Erythroblast (primary cell): ENCODE measurements at regions not wholly inside any gene's neighbourhood (a gene's known extent, or its start where the extent isn't known, plus 50 kb on each side); places are given as distances from the start of the nearest gene placed in this dataset.
"Not testable (repeated sequence)": the region's sequence is repeated elsewhere in the genome, so short reads cannot be mapped to it uniquely, and the experiment has no call there.

ENCODE experiments used
- DNase-seq, 2 experiments: peaks; one replicate each; lab custom pipeline; 2025; lab: John Stamatoyannopoulos, UW
- GATA1 ChIP-seq: IDR thresholded peaks from 2 replicates; pipeline ENCODE4 v1.6.1; 2011; ENCODE audit warnings: low read depth, mild to moderate bottlenecking, control low read depth, low read length, moderate library complexity
- POLR2A ChIP-seq: IDR thresholded peaks from 2 replicates; pipeline ENCODE4 v1.6.1; 2011; ENCODE audit warnings: mild to moderate bottlenecking, low read length

GRCh38 chr6:93040375-93040774 is 379.0 kb downstream of the EPHA7 start:
- TF ChIP-seq POLR2A (no peak), GATA1 (no peak)
- no peak for DNase-seq

DNA sequence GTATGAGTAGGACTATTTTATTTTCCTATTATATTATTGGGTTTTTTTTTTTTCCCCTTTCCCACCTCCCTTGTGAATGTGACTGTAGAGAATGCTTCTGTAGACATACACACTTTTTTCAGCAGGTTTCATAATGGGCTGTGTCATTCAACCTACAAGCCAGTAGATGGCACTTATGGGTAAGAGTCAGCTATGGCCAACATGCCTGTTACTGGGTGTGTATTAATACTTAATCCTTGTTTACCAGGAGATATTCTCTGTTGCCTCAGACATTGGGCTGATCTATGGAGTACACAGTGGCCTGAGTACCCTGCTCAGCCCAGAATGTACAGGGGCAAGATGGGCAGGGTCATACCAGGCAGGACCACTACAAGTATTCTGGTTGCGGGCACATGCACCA is 382.5 kb downstream of the EPHA7 start:
- TF ChIP-seq GATA1: no peak
- no peak for TF ChIP-seq POLR2A
- no peak for DNase-seq

DNA sequence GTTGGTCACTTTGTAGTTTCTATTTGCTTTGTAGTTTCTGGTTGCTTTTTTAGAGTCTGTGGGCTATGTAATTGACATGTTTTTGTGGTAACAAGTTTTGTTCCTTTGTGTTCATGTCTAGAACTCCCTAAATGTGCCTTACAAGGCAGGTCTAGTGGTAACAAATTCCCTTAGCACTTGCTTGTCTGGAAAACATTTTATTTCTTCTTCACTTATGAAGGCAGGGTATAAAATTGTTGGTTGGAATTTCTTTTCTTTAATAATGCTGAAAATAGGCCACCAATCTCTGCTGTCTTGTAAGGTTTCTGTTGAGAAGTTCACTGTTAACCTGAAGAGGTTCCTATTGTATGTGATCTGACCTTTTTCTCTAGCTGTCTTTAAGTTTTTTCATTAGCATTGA is 383.6 kb downstream of the EPHA7 start:
- TF ChIP-seq POLR2A: no peak
- no peak for TF ChIP-seq GATA1
- DNase-seq: no peak

DNA sequence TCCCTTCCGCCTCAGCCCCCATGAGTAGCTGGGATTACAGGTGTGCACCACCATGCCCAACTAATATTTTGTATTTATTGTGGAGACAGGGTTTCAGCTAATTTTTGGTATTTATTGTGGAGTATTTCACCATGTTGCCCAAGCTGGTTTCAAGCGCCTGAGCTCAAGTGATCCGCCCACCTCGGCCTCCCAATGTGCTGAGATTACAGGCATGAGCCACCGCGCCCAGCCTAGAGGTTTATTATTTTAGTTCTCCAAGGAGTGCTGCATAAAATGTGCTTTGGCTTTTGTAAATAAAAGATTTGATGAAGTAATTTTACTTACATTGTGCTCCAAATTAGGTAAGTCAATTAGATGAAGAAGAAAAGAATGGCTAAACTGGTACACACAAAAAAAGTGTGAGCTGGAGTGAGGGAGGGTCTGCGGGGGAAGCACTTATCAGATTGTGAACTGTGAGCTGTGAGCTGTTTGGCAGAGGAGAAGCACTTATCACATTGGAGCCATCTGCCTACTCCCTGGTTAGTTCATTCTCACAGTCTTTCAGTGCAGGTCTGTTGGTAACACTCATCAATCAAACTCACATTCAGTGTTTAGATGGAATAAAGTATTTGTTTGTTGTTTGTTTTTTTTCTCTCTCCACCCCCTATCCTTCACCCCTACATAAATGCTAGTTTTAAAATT is 398.0 kb downstream of the EPHA7 start:
- no peak for TF ChIP-seq POLR2A
- TF ChIP-seq GATA1: no peak

DNA sequence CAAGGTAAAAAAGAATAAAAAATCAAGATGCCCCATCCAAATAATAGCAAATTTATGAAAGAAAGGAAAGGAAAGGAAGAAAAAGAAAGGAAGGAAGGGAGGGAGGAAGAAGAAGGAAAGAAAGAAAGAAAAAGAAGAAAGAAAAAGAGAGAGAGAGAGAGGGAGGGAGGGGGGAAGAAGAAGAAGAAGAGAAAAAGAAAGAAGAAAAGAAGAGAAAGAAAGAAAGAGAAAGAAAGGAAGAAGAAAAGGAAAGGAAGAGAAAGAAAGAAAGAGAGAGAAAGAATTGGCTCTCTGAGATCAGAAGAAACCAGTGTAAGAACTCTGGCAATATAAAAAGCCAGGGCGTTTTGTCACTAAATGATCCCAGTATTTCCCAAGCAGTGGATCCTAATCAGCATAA is 401.7 kb downstream of the EPHA7 start:
- TF ChIP-seq GATA1 (no peak), POLR2A (no peak)
- no peak for DNase-seq

More for the DNA sequence above, 398.0 kb downstream of the EPHA7 start:
- no peak for DNase-seq

DNA sequence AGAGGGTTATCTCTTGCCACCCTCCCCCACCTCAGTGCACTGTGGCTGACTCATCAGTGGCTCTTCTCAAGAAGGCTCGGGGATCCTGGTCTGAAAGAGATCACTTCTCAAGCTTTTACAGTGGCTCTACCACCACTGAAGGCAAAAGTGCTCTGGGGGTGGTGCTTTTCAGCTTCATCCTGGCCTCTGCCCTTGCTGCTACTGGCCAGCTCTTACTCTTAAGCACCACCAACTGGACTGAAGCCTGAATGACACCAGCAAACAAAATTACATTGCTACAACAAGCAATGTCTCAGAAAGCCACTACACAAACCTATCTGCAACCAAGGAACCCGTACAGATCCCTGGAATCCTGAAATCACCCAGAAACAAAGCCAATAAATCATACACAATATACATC is 402.1 kb downstream of the EPHA7 start:
- TF ChIP-seq GATA1: no peak
- TF ChIP-seq POLR2A: no peak
- DNase-seq: peak; percentile 1

- TF ChIP-seq POLR2A: no peak
- no peak for TF ChIP-seq GATA1
- no peak for DNase-seq
These were observed 406.3 kb downstream of the EPHA7 start for GRCh38 chr6:93013054-93013453.

- DNase-seq: no peak
- TF ChIP-seq POLR2A (no peak), GATA1 (no peak)
These were observed 411.0 kb downstream of the EPHA7 start for GRCh38 chr6:93008375-93008774.

- no peak for DNase-seq
- TF ChIP-seq POLR2A: no peak
- no peak for TF ChIP-seq GATA1
These were observed 429.7 kb downstream of the EPHA7 start for GRCh38 chr6:92989656-92990055.

DNA sequence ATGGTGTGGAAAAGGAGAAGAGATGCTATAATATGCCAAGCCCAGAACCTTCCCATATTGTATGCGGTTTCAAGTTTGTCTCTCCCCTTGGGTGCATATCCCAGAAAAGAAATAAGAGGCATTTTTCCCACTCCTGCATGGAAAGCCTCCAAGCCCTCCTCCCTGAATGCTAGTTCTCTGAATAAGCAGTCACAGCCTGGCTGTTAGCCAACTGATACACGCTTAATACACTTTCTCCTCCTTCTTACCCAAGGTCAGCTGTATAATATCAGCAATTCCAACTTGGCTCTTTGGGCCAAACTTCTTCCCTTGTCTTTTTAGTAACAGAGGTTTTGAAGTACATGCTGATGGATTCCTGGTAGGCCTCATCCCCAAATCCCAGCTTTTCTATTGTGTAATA is 440.1 kb downstream of the EPHA7 start:
- TF ChIP-seq GATA1: no peak
- TF ChIP-seq POLR2A: no peak
- DNase-seq: no peak

DNA sequence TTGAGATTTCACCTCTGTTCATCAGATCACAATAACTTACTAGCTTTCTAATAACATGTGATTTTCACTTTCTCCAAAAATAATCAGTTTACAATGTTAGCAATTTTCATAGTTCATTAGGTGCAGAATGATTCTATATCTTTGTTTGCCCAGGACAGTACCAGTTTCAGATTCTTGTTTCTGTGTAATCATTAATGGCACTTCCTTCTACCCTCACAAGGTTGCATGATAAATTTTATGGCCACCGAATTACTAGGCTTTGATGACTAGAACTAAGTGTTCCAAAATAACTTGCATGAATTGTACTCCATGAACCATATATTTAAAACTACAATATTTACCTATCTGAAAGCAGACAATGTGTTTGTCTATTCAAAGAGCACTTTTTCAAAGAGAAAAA is 442.3 kb downstream of the EPHA7 start:
- DNase-seq: no peak
- TF ChIP-seq POLR2A (no peak), GATA1 (no peak)

DNA sequence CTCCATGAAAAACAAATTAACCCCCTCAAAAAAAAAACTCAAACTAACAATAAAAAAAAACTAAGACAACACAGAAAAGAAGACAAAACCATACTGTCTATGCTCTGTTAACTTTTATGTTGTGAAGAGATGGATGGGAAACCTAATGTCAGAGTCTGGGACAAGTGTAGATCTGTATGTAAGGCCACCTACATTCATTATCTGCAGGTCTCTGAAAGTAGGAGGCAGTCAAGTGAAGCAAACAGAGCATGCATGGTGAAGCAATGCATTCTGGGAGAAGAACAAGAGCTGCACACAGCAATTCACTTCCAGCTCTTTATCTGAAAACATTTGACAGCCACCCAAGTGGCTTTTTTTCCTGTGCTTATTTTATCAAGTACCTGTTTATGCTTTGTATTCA is 452.0 kb downstream of the EPHA7 start:
- no peak for TF ChIP-seq POLR2A
- no peak for TF ChIP-seq GATA1

GRCh38 chr6:92962846-92963245 is 456.5 kb downstream of the EPHA7 start:
- no peak for TF ChIP-seq GATA1
- TF ChIP-seq POLR2A: no peak
- DNase-seq: no peak

More for the DNA sequence above, 452.0 kb downstream of the EPHA7 start:
- peak in 1 of 2 experiments; percentile 2 for DNase-seq

DNA sequence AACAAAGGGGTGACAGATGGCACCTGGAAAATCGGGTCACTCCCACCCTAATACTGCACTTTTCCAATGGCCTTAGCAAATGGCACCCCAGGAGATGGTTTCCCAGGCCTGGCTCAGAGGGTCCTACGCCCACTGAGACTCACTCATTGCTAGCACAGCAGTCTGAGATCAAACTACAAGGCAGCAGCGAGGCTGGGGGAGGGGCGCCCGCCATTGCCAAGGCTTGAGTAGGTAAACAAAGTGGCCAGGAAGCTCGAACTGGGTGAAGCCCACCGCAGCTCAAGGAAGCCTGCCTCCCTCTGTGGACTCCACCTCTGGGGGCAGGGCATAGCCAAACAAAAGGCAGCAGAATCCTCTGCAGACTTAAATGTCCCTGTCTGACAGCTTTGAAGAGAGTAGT is 467.2 kb downstream of the EPHA7 start:
- not testable (repeated sequence) for DNase-seq

DNA sequence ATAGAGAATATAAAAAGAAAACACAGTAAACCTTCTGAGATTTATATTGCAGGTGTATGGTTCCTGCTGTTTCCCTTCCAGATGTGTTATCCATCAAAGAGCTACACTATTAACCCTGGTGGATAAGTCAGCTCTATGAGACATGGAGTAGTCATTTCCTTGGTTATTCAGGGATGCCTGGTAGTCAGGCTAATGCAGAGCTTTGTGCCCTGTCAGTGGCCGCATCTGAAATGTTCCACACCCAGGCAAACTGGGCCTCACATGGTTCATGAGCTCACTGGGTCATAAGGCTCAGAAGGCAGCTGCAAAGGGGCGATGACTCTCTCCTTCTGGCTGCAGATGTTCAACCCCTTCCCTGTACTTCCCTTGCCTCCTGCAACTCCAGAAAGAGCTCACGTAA is 473.6 kb downstream of the EPHA7 start:
- DNase-seq: no peak
- TF ChIP-seq GATA1 (no peak), POLR2A (no peak)

- TF ChIP-seq GATA1 (no peak), POLR2A (no peak)
- no peak for DNase-seq
These were observed 475.2 kb downstream of the EPHA7 start for GRCh38 chr6:92944132-92944531.
